Fibroblast of skin of left biceps (primary cell): ENCODE measurements at regions not wholly inside any gene's neighbourhood (a gene's known extent, or its start where the extent isn't known, plus 50 kb on each side); places are given as distances from the start of the nearest gene placed in this dataset.
"Not testable (repeated sequence)": the region's sequence is repeated elsewhere in the genome, so short reads cannot be mapped to it uniquely, and the experiment has no call there.

Experiments used
- DNase-seq, 2 experiments: peaks; one replicate each; pipeline ENCODE4 v3.0.0-alpha.2; 2013; ENCODE audit warnings: low read depth in 2 of 2

GRCh38 chr16:29328528-29328927 lies 78.0 kb downstream of the NPIPB11 start:
- DNase-seq: not testable (repeated sequence)

GRCh38 chr16:29327631-29328408 lies 78.7 kb downstream of the NPIPB11 start:
- DNase-seq: not testable (repeated sequence)

GRCh38 chr16:29326164-29327125 lies 80.1 kb downstream of the NPIPB11 start:
- not testable (repeated sequence) for DNase-seq

GRCh38 chr16:29323725-29324124 lies 82.8 kb downstream of the NPIPB11 start:
- DNase-seq: not testable (repeated sequence)

GRCh38 chr16:29321585-29321984 lies 84.9 kb downstream of the NPIPB11 start:
- no peak for DNase-seq

- DNase-seq: no peak
Observed at GRCh38 chr16:29321000-29321393, 85.5 kb downstream of the NPIPB11 start.

GRCh38 chr16:29320274-29320999 lies 86.1 kb downstream of the NPIPB11 start:
- no peak for DNase-seq

- DNase-seq: no peak
Observed at GRCh38 chr16:29319726-29320125, 86.8 kb downstream of the NPIPB11 start.

GRCh38 chr16:29318561-29318968 lies 87.9 kb downstream of the NPIPB11 start:
- DNase-seq: peak in 1 of 2 experiments; percentile 4

GRCh38 chr16:29318037-29318436 lies 88.5 kb downstream of the NPIPB11 start:
- DNase-seq: no peak

- DNase-seq: no peak
Observed at GRCh38 chr16:29317269-29317668, 89.2 kb downstream of the NPIPB11 start.

GRCh38 chr16:29316761-29317183 lies 89.7 kb downstream of the NPIPB11 start:
- DNase-seq: no peak

- DNase-seq: no peak
Observed at GRCh38 chr16:29315916-29316517, 90.5 kb downstream of the NPIPB11 start.

GRCh38 chr16:29315046-29315445 lies 91.5 kb downstream of the NPIPB11 start:
- no peak for DNase-seq

- DNase-seq: no peak
Observed at GRCh38 chr16:29314292-29314934, 92.1 kb downstream of the NPIPB11 start.

GRCh38 chr16:29313559-29314048 lies 92.9 kb downstream of the NPIPB11 start:
- DNase-seq: no peak

- no peak for DNase-seq
Observed at GRCh38 chr16:29312835-29313558, 93.5 kb downstream of the NPIPB11 start.

GRCh38 chr16:29312345-29312675 lies 94.2 kb downstream of the NPIPB11 start:
- not testable (repeated sequence) for DNase-seq

- DNase-seq: no peak
Observed at GRCh38 chr16:29311461-29312344, 94.8 kb downstream of the NPIPB11 start.
